HepG2 (cell line): ENCODE measurements at regions not wholly inside any gene's neighbourhood (a gene's known extent, or its start where the extent isn't known, plus 50 kb on each side); places are given as distances from the start of the nearest gene placed in this dataset.

Source experiments
- ATAC-seq: fragments of 200-7000 bp; cut with Tn5 transposase; 3 replicates; pipeline ENCODE4 v1.9.1; 2020; ENCODE audit warnings: mild to moderate bottlenecking, moderate library complexity
- BruUV-seq: library from RNA; stranded (reverse); fragments of 400-500 nt; replicated peaks from 2 replicates; lab custom pipeline; 2021; lab: Mats Ljungman, UMichigan
- CTCF ChIA-PET: fragments of 300-600 bp; formaldehyde crosslinking; extraction: SDS; loops from one replicate; lab custom pipeline; 2021; ENCODE audit warnings: low total read pairs, inconsistent platforms, low intra/inter-chr PET ratio; lab: Yijun Ruan, JAX
- POLR2A ChIA-PET: fragments of 350-600 bp; sonication (Branson Sonifier 250); formaldehyde crosslinking; loops from one replicate; lab custom pipeline; 2020; ENCODE audit warnings: antibody characterized with exemption, inconsistent platforms; lab: Yijun Ruan, JAX
- DNase-seq: peaks from one replicate; pipeline ENCODE4 v3.0.0-alpha.2; 2015; ENCODE audit warnings: low spot score
- FAIRE-seq: peaks from 3 replicates; lab custom pipeline; 2011; peaks lifted over from hg19 to GRCh38; lab: Jason Lieb, UNC
- H2AFZ ChIP-seq: one replicate; pipeline ENCODE4 v1.6.1; 2011; ENCODE audit warnings: low read length, inconsistent platforms
- H3K27ac ChIP-seq: fragments of 300-600 bp; 3 replicates; pipeline ENCODE4 v1.8.0; 2011; ENCODE audit warnings: mixed run types, mild to moderate bottlenecking, mixed read lengths, low read length, inconsistent platforms; ENCODE audit not compliant: insufficient read depth; ENCODE audit errors: extremely low read length
- H3K27me3 ChIP-seq, 2 experiments: fragments of 200-600 bp in 1 of 2; 2 replicates in 1 of 2; 3 replicates in 1 of 2; pipeline versions ENCODE4 v1.6.0 to v1.8.0; 2011; ENCODE audit warnings: low read length in 2 of 2, mild to moderate bottlenecking in 2 of 2, moderate library complexity in 2 of 2, inconsistent platforms in 1 of 2; ENCODE audit not compliant: insufficient read depth in 2 of 2, control insufficient read depth in 1 of 2
- H3K36me3 ChIP-seq, 2 experiments: fragments of 200-600 bp in 1 of 2; replicated peaks in 1 of 2; 2 replicates in 1 of 2; 3 replicates in 1 of 2; pipeline versions ENCODE4 v1.5.1 to v1.8.0; 2011; ENCODE audit warnings: low read length in 2 of 2, inconsistent platforms in 1 of 2; ENCODE audit not compliant: insufficient read depth in 2 of 2, control insufficient read depth in 1 of 2
- H3K4me1 ChIP-seq: 2 replicates; pipeline ENCODE4 v1.5.1; 2012; ENCODE audit warnings: low read length, inconsistent platforms; ENCODE audit not compliant: insufficient read depth
- H3K4me2 ChIP-seq: 2 replicates; pipeline ENCODE4 v1.6.0; 2011; ENCODE audit warnings: low read depth, low read length, inconsistent platforms
- H3K4me3 ChIP-seq, 3 experiments: fragments of 200-600 bp in 1 of 3; sonication (generic), shearing (Covaris generic) in 1 of 3; replicated peaks in 1 of 3; 2 replicates each; pipeline ENCODE4 v1.5.1; 2011 to 2016; ENCODE audit warnings: low read length in 3 of 3, inconsistent platforms in 2 of 3, low read depth in 2 of 3, mild to moderate bottlenecking in 2 of 3, control low read depth in 1 of 3, mixed read lengths in 1 of 3; ENCODE audit not compliant: insufficient read depth in 1 of 3
- H3K79me2 ChIP-seq: one replicate; pipeline ENCODE4 v1.6.1; 2011; ENCODE audit warnings: low read length, inconsistent platforms; ENCODE audit not compliant: insufficient read depth
- H3K9ac ChIP-seq: 2 replicates; pipeline ENCODE4 v1.6.0; 2011; ENCODE audit warnings: mild to moderate bottlenecking, low read depth, low read length, inconsistent platforms; ENCODE audit not compliant: insufficient read depth
- H3K9me3 ChIP-seq: 2 replicates; pipeline ENCODE4 v1.5.1; 2012; ENCODE audit warnings: mild to moderate bottlenecking, low read length
- H4K20me1 ChIP-seq: 2 replicates; pipeline ENCODE4 v1.6.0; 2011; ENCODE audit warnings: inconsistent platforms, mild to moderate bottlenecking, low read length, moderate library complexity; ENCODE audit not compliant: insufficient read depth
- CEBPG ChIP-seq: IDR thresholded peaks from 2 replicates; pipeline ENCODE4 v1.6.1; 2016
- GZF1 ChIP-seq: sonication (generic); formaldehyde crosslinking; IDR thresholded peaks from 2 replicates; pipeline ENCODE4 v1.5.1; 2020; ENCODE audit warnings: mild to moderate bottlenecking, missing genetic modification reagents
- HCFC1 ChIP-seq: fragments of 150-350 bp; IDR thresholded peaks from 2 replicates; pipeline ENCODE4 v1.6.1; 2014; ENCODE audit warnings: low read depth, low read length
- SIX1 ChIP-seq: sonication (generic); formaldehyde crosslinking; IDR thresholded peaks from 2 replicates; pipeline ENCODE4 v1.4.0; 2020; ENCODE audit warnings: missing genetic modification reagents, borderline replicate concordance
- SKI ChIP-seq: fragments of 450-650 bp; IDR thresholded peaks from one replicate; pipeline ENCODE4 v1.6.1; 2018; ENCODE audit warnings: mild to moderate bottlenecking; ENCODE audit not compliant: partially characterized antibody
- ZNF333 ChIP-seq: sonication (generic); formaldehyde crosslinking; IDR thresholded peaks from 2 replicates; pipeline ENCODE4 v1.4.0; 2020; ENCODE audit warnings: mild to moderate bottlenecking, missing genetic modification reagents, borderline replicate concordance
- ZSCAN25 ChIP-seq: sonication (generic); formaldehyde crosslinking; IDR thresholded peaks from 2 replicates; pipeline ENCODE4 v1.8.0; 2022; ENCODE audit warnings: mild to moderate bottlenecking, missing genetic modification reagents
- WGBS: methylation state at CpG from one replicate; pipeline ENCODE4 v1.1.6; 2017; ENCODE audit warnings: low lambda C conversion rate; 5-methylcytosine and 5-hydroxymethylcytosine counted together
- in situ Hi-C: cut with HindIII; loops from 2 replicates; pipeline ENCODE4 v1.10.0; 2017; ENCODE audit warnings: low pct_unique_long_range_greater_than_20kb; ENCODE audit not compliant: extremely low pct_ligation_motif_present
- intact Hi-C: fragments of 100-400 bp; cut with micrococcal nuclease; formaldehyde crosslinking; loops from one replicate; pipeline ENCODE4 v1.10.0; 2022; ENCODE audit not compliant: unreplicated experiment
- TF ChIP-seq, protein P1 (sequence below): sonication (generic); formaldehyde crosslinking; IDR thresholded peaks from 2 replicates; pipeline ENCODE4 v1.4.0; 2020; ENCODE audit warnings: missing genetic modification reagents
- TF ChIP-seq, protein P2 (sequence below): sonication (generic); formaldehyde crosslinking; IDR thresholded peaks from 2 replicates; pipeline ENCODE4 v1.4.0; 2020; ENCODE audit warnings: missing genetic modification reagents
- TF ChIP-seq, protein P3 (sequence below): sonication (generic); formaldehyde crosslinking; IDR thresholded peaks from 2 replicates; pipeline ENCODE4 v1.4.0; 2020; ENCODE audit warnings: mild to moderate bottlenecking, missing genetic modification reagents
- TF ChIP-seq, protein P4 (sequence below), 2 experiments: sonication (generic) in 1 of 2; formaldehyde crosslinking in 1 of 2; IDR thresholded peaks; 2 replicates each; pipeline versions ENCODE4 v1.5.1 to v1.6.1; 2011 to 2020; ENCODE audit warnings: borderline replicate concordance in 1 of 2, low read depth in 1 of 2, low read length in 1 of 2, mild to moderate bottlenecking in 1 of 2, missing genetic modification reagents in 1 of 2, moderate library complexity in 1 of 2
- TF ChIP-seq, protein P5 (sequence below): sonication (generic); formaldehyde crosslinking; conservative IDR thresholded peaks from 2 replicates; pipeline ENCODE4 v1.8.0; 2022; ENCODE audit warnings: low read depth, missing genetic modification reagents

DNA sequence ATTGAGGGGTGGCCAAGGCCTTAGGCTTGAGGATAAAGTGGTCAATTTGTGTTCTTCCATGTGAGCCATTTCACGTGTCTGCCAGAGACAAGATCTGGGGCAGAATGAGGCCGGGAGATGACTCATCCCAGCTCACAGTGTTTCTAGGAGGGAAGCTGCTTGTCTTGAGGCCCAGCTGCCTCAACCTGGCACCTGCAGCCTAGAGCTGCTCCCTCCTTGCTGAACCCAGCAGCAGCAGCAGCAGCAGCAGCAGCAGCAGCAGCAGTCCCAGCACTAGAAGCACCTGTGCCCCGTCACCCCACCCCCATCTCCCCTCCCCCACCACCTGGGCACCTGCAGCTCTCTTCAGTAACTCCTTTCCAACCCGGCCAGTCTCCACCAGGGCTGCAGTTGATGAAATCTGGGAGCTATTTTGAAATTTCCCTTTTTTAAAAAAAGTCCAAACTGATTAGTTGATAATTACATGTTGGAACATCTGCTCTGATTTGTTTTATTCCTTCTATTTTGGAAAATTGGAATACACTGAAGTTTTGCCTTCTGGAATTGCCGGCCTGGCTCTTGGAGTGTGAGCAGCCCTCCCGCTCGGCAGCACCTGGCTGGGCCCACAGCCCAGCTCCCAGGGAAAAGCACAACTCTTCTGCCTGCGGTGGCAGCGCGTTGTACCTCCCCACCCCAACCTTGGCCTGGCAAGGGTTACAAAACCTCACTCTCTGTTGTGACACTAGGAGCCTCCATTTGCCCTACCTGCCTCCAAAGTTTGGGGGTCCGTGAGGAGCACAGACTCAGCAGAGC lies 143.5 kb downstream of the NXPE2 start (continued):
- TF ChIP-seq, protein P1, sequence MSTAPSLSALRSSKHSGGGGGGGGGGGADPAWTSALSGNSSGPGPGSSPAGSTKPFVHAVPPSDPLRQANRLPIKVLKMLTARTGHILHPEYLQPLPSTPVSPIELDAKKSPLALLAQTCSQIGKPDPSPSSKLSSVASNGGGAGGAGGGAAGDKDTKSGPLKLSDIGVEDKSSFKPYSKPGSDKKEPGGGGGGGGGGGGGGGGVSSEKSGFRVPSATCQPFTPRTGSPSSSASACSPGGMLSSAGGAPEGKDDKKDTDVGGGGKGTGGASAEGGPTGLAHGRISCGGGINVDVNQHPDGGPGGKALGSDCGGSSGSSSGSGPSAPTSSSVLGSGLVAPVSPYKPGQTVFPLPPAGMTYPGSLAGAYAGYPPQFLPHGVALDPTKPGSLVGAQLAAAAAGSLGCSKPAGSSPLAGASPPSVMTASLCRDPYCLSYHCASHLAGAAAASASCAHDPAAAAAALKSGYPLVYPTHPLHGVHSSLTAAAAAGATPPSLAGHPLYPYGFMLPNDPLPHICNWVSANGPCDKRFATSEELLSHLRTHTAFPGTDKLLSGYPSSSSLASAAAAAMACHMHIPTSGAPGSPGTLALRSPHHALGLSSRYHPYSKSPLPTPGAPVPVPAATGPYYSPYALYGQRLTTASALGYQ (CRISPR knock-in tag), result no peak
- no peak for TF ChIP-seq HCFC1
- TF ChIP-seq GZF1 (CRISPR knock-in tag), result no peak

DNA sequence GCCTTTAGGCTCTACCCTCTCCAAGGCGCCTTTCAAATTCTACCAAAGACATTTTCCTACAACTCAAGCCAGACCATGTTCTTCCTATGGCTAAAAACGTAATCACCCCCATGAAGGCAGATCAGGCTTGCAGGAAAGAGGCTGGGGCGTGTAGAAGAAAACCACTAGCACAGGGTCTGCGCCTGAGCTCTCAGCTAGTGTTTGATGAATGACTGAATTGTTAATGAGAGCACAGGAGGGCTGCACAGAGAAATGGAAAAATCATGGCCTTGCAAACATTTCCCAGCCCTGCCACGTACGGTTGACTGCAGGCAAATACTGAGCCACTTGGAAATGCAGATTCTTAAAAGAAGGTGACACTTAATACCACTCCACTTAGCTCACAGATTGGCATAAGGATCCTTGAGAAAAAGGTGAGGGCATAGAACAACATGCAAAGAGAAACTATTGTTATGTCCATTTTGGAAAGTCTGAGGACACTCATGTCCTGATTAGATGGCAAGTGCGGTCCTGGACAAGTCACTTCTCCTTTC lies 148.6 kb downstream of the NXPE2 start:
- CTCF ChIA-PET, result no interaction called here
- 19% methylated on average over 7 of the region's 7 CpGs for WGBS
- POLR2A ChIA-PET, result no interaction called here
- TF ChIP-seq SIX1 (no peak), SKI (no peak), CEBPG (CRISPR knock-in tag) (no peak), ZNF333 (CRISPR knock-in tag) (no peak), ZSCAN25 (CRISPR knock-in tag) (no peak)
- TF ChIP-seq, protein P2, sequence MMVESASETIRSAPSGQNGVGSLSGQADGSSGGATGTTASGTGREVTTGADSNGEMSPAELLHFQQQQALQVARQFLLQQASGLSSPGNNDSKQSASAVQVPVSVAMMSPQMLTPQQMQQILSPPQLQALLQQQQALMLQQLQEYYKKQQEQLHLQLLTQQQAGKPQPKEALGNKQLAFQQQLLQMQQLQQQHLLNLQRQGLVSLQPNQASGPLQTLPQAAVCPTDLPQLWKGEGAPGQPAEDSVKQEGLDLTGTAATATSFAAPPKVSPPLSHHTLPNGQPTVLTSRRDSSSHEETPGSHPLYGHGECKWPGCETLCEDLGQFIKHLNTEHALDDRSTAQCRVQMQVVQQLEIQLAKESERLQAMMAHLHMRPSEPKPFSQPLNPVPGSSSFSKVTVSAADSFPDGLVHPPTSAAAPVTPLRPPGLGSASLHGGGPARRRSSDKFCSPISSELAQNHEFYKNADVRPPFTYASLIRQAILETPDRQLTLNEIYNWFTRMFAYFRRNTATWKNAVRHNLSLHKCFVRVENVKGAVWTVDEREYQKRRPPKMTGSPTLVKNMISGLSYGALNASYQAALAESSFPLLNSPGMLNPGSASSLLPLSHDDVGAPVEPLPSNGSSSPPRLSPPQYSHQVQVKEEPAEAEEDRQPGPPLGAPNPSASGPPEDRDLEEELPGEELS (CRISPR knock-in tag), result no peak
- TF ChIP-seq, protein P3, sequence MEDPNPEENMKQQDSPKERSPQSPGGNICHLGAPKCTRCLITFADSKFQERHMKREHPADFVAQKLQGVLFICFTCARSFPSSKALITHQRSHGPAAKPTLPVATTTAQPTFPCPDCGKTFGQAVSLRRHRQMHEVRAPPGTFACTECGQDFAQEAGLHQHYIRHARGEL (CRISPR knock-in tag), result no peak
- TF ChIP-seq, protein P4, sequence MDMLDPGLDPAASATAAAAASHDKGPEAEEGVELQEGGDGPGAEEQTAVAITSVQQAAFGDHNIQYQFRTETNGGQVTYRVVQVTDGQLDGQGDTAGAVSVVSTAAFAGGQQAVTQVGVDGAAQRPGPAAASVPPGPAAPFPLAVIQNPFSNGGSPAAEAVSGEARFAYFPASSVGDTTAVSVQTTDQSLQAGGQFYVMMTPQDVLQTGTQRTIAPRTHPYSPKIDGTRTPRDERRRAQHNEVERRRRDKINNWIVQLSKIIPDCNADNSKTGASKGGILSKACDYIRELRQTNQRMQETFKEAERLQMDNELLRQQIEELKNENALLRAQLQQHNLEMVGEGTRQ (IDR thresholded peaks at IDR 0.05; ENCODE audit: low read depth, low read length), result no peak
- TF ChIP-seq, protein P4 (CRISPR knock-in tag; IDR thresholded peaks at IDR 0.05; ENCODE audit: borderline replicate concordance), result no peak
- TF ChIP-seq, protein P5, sequence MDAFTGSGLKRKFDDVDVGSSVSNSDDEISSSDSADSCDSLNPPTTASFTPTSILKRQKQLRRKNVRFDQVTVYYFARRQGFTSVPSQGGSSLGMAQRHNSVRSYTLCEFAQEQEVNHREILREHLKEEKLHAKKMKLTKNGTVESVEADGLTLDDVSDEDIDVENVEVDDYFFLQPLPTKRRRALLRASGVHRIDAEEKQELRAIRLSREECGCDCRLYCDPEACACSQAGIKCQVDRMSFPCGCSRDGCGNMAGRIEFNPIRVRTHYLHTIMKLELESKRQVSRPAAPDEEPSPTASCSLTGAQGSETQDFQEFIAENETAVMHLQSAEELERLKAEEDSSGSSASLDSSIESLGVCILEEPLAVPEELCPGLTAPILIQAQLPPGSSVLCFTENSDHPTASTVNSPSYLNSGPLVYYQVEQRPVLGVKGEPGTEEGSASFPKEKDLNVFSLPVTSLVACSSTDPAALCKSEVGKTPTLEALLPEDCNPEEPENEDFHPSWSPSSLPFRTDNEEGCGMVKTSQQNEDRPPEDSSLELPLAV (CRISPR knock-in tag), result no peak

More for the DNA sequence above, 148.6 kb downstream of the NXPE2 start:
- H3K4me1 ChIP-seq, result no peaks in the 10 kb centered on the region
- no TSS peak for BruUV-seq
- in situ Hi-C loops, result no loop called here
- DNase-seq (no peak), ATAC-seq (no peak), FAIRE-seq (no peak)
- H3K79me2 ChIP-seq, result no peaks in the 10 kb centered on the region
- intact Hi-C loops, result no loop called here
- H3K27ac ChIP-seq, result no peak overlapping the region
- H3K4me3 ChIP-seq, result no peak overlapping the region
- no peaks in the 10 kb centered on the region for H4K20me1 ChIP-seq
- H3K4me2 ChIP-seq, result no peak overlapping the region
- H3K27me3 ChIP-seq, result peaks cover 0 to 29% of the 10 kb centered on the region in 2 experiments; a peak in 4 of 5 replicates
- H2AFZ ChIP-seq, result no peak overlapping the region
- no peaks in the 10 kb centered on the region for H3K9me3 ChIP-seq
- no peaks in the 10 kb centered on the region for H3K36me3 ChIP-seq
- no peak overlapping the region for H3K9ac ChIP-seq
